Immature natural killer cell (primary cell): ENCODE measurements at regions not wholly inside any gene's neighbourhood (a gene's known extent, or its start where the extent isn't known, plus 50 kb on each side); places are given as distances from the start of the nearest gene placed in this dataset.

Experiments used
- DNase-seq, 3 donors: peaks; one replicate each; pipeline ENCODE4 v3.0.0; 2022; ENCODE audit warnings: mixed read lengths in 1 of 3
- H3K27ac Mint-ChIP-seq, 6 donors: one replicate each; pipeline ENCODE4 v1.8.0; 2020; ENCODE audit warnings: mixed read lengths in 6 of 6, mild to moderate bottlenecking in 5 of 6, inconsistent platforms in 4 of 6, moderate library complexity in 3 of 6
- H3K27me3 Mint-ChIP-seq, 3 donors: one replicate each; pipeline ENCODE4 v1.8.0; 2020 to 2021; ENCODE audit warnings: low read depth in 3 of 3, mild to moderate bottlenecking in 3 of 3, mixed read lengths in 3 of 3, moderate library complexity in 3 of 3, inconsistent platforms in 1 of 3
- H3K36me3 Mint-ChIP-seq, 3 donors: one replicate each; pipeline ENCODE4 v1.8.0; 2020; ENCODE audit warnings: mixed read lengths in 3 of 3, inconsistent platforms in 2 of 3, mild to moderate bottlenecking in 2 of 3
- H3K4me1 Mint-ChIP-seq, 2 donors: one replicate each; pipeline ENCODE4 v1.8.0; 2020; ENCODE audit warnings: inconsistent platforms in 2 of 2, mild to moderate bottlenecking in 2 of 2, mixed read lengths in 2 of 2, moderate library complexity in 1 of 2
- H3K4me3 Mint-ChIP-seq, 5 donors: one replicate each; pipeline ENCODE4 v1.8.0; 2020; ENCODE audit warnings: mild to moderate bottlenecking in 5 of 5, mixed read lengths in 5 of 5, inconsistent platforms in 3 of 5, moderate library complexity in 3 of 5
- H3K9me3 Mint-ChIP-seq, 6 donors: one replicate each; pipeline ENCODE4 v1.8.0; 2020; ENCODE audit warnings: mild to moderate bottlenecking in 6 of 6, mixed read lengths in 6 of 6, inconsistent platforms in 4 of 6, moderate library complexity in 3 of 6

- no peak for DNase-seq
- Mint-ChIP-seq H3K9me3 (peaks cover 4 to 34% (median 19%) of the 10 kb centered on the region in 6 donors), H3K27ac (no peak overlapping the region), H3K27me3 (peaks cover 0 to 1% (median 1%) of the 10 kb centered on the region in 3 donors), H3K36me3 (no peaks in the 10 kb centered on the region), H3K4me3 (no peak overlapping the region), H3K4me1 (no peaks in the 10 kb centered on the region)
Observed at GRCh38 chr2:122583159-122583917, 827.9 kb downstream of the TSN start.

GRCh38 chr2:122590524-122590923 is 835.1 kb downstream of the TSN start:
- H3K27me3 Mint-ChIP-seq = peaks cover 0 to 3% (median 0%) of the 10 kb centered on the region in 3 donors
- no peak for DNase-seq
- peaks cover 7 to 34% (median 24%) of the 10 kb centered on the region in 6 donors for H3K9me3 Mint-ChIP-seq
- no peaks in the 10 kb centered on the region for H3K4me1 Mint-ChIP-seq
- no peak overlapping the region for H3K27ac Mint-ChIP-seq
- no peak overlapping the region for H3K4me3 Mint-ChIP-seq
- peaks cover 0 to 4% (median 0%) of the 10 kb centered on the region in 3 donors for H3K36me3 Mint-ChIP-seq

GRCh38 chr2:122595065-122595464 is 839.6 kb downstream of the TSN start:
- Mint-ChIP-seq H3K27me3 (peaks cover 0 to 3% (median 2%) of the 10 kb centered on the region in 3 donors), H3K4me1 (no peaks in the 10 kb centered on the region), H3K9me3 (peaks cover 8 to 24% (median 16%) of the 10 kb centered on the region in 6 donors), H3K27ac (no peak overlapping the region), H3K4me3 (no peak overlapping the region), H3K36me3 (peaks cover 0 to 4% (median 0%) of the 10 kb centered on the region in 3 donors)
- DNase-seq = no peak

- Mint-ChIP-seq H3K27me3 (peaks cover 0 to 3% (median 3%) of the 10 kb centered on the region in 3 donors), H3K4me3 (no peak overlapping the region), H3K4me1 (no peaks in the 10 kb centered on the region), H3K27ac (no peak overlapping the region), H3K9me3 (peaks cover 8 to 24% (median 17%) of the 10 kb centered on the region in 6 donors), H3K36me3 (peaks cover 0 to 4% (median 0%) of the 10 kb centered on the region in 3 donors)
- DNase-seq = no peak
Observed at GRCh38 chr2:122596598-122596997, 841.1 kb downstream of the TSN start.

- H3K9me3 Mint-ChIP-seq = peaks cover 9 to 16% (median 11%) of the 10 kb centered on the region in 6 donors
- no peaks in the 10 kb centered on the region for H3K4me1 Mint-ChIP-seq
- no peak for DNase-seq
- peaks cover 0 to 3% (median 0%) of the 10 kb centered on the region in 3 donors for H3K27me3 Mint-ChIP-seq
- no peak overlapping the region for H3K4me3 Mint-ChIP-seq
- no peaks in the 10 kb centered on the region for H3K36me3 Mint-ChIP-seq
- H3K27ac Mint-ChIP-seq = no peak overlapping the region
Observed at GRCh38 chr2:122598784-122599183, 843.3 kb downstream of the TSN start.

- Mint-ChIP-seq H3K9me3 (peaks cover 3 to 48% (median 12%) of the 10 kb centered on the region in 6 donors), H3K27me3 (no peaks in the 10 kb centered on the region), H3K4me3 (no peak overlapping the region), H3K4me1 (no peaks in the 10 kb centered on the region), H3K36me3 (no peaks in the 10 kb centered on the region), H3K27ac (no peak overlapping the region)
- no peak for DNase-seq
Observed at GRCh38 chr2:122610948-122611609, 855.6 kb downstream of the TSN start.

- no peak for DNase-seq
- Mint-ChIP-seq H3K27me3 (peaks cover 0 to 2% (median 1%) of the 10 kb centered on the region in 3 donors), H3K27ac (no peak overlapping the region), H3K9me3 (peaks cover 13 to 60% (median 28%) of the 10 kb centered on the region in 6 donors), H3K4me1 (no peaks in the 10 kb centered on the region), H3K4me3 (no peak overlapping the region), H3K36me3 (peaks cover 0 to 6% (median 3%) of the 10 kb centered on the region in 3 donors)
Observed at GRCh38 chr2:122622934-122623333, 867.5 kb downstream of the TSN start.

- Mint-ChIP-seq H3K27ac (no peak overlapping the region), H3K4me3 (no peak overlapping the region), H3K36me3 (peaks cover 0 to 6% (median 0%) of the 10 kb centered on the region in 3 donors), H3K9me3 (peaks cover 10 to 56% (median 19%) of the 10 kb centered on the region in 6 donors), H3K27me3 (peaks cover 0 to 2% (median 0%) of the 10 kb centered on the region in 3 donors), H3K4me1 (no peaks in the 10 kb centered on the region)
- DNase-seq = no peak
Observed at GRCh38 chr2:122627388-122627787, 871.9 kb downstream of the TSN start.

GRCh38 chr2:122634256-122634655 is 878.8 kb downstream of the TSN start:
- DNase-seq = no peak
- H3K4me3 Mint-ChIP-seq = no peak overlapping the region

GRCh38 chr2:122634920-122635319 is 879.5 kb downstream of the TSN start:
- Mint-ChIP-seq H3K27ac (no peak overlapping the region), H3K9me3 (peaks cover 4 to 28% (median 14%) of the 10 kb centered on the region in 6 donors), H3K4me1 (no peaks in the 10 kb centered on the region), H3K4me3 (no peak overlapping the region), H3K36me3 (no peaks in the 10 kb centered on the region), H3K27me3 (peaks cover 0 to 1% (median 0%) of the 10 kb centered on the region in 3 donors)
- DNase-seq = no peak

More at GRCh38 chr2:122634256-122634655, 878.8 kb downstream of the TSN start:
- Mint-ChIP-seq H3K4me1 (no peaks in the 10 kb centered on the region), H3K9me3 (peaks cover 9 to 24% (median 11%) of the 10 kb centered on the region in 6 donors), H3K27ac (no peak overlapping the region), H3K27me3 (peaks cover 0 to 1% (median 0%) of the 10 kb centered on the region in 3 donors), H3K36me3 (no peaks in the 10 kb centered on the region)

- Mint-ChIP-seq H3K4me1 (no peaks in the 10 kb centered on the region), H3K27ac (no peak overlapping the region), H3K36me3 (no peaks in the 10 kb centered on the region), H3K4me3 (no peak overlapping the region), H3K27me3 (peaks cover 0 to 1% (median 0%) of the 10 kb centered on the region in 3 donors), H3K9me3 (peaks cover 4 to 30% (median 15%) of the 10 kb centered on the region in 6 donors)
- DNase-seq = no peak
Observed at GRCh38 chr2:122635686-122636085, 880.2 kb downstream of the TSN start.

- Mint-ChIP-seq H3K9me3 (peaks cover 2 to 34% (median 14%) of the 10 kb centered on the region in 6 donors), H3K4me3 (no peak overlapping the region), H3K4me1 (no peaks in the 10 kb centered on the region), H3K27ac (no peak overlapping the region), H3K36me3 (no peaks in the 10 kb centered on the region), H3K27me3 (peaks cover 0 to 1% (median 0%) of the 10 kb centered on the region in 3 donors)
- no peak for DNase-seq
Observed at GRCh38 chr2:122636097-122636496, 880.6 kb downstream of the TSN start.

- H3K4me3 Mint-ChIP-seq = no peak overlapping the region
- peaks cover 0 to 1% (median 0%) of the 10 kb centered on the region in 3 donors for H3K27me3 Mint-ChIP-seq
- peaks cover 0 to 3% (median 0%) of the 10 kb centered on the region in 3 donors for H3K36me3 Mint-ChIP-seq
- no peak for DNase-seq
- H3K9me3 Mint-ChIP-seq = peaks cover 7 to 38% (median 13%) of the 10 kb centered on the region in 6 donors
- no peak overlapping the region for H3K27ac Mint-ChIP-seq
- no peaks in the 10 kb centered on the region for H3K4me1 Mint-ChIP-seq
Observed at GRCh38 chr2:122639176-122639575, 883.7 kb downstream of the TSN start.

GRCh38 chr2:122639711-122640110 is 884.3 kb downstream of the TSN start:
- Mint-ChIP-seq H3K4me3 (no peak overlapping the region), H3K4me1 (no peaks in the 10 kb centered on the region), H3K9me3 (peaks cover 7 to 35% (median 11%) of the 10 kb centered on the region in 6 donors), H3K27me3 (peaks cover 0 to 1% (median 0%) of the 10 kb centered on the region in 3 donors), H3K27ac (no peak overlapping the region), H3K36me3 (peaks cover 0 to 3% (median 0%) of the 10 kb centered on the region in 3 donors)
- DNase-seq = no peak
